ENCODE measurements at regions not wholly inside any gene's neighbourhood (a gene's known extent, or its start where the extent isn't known, plus 50 kb on each side); places are given as distances from the start of the nearest gene placed in this dataset.

DNA sequence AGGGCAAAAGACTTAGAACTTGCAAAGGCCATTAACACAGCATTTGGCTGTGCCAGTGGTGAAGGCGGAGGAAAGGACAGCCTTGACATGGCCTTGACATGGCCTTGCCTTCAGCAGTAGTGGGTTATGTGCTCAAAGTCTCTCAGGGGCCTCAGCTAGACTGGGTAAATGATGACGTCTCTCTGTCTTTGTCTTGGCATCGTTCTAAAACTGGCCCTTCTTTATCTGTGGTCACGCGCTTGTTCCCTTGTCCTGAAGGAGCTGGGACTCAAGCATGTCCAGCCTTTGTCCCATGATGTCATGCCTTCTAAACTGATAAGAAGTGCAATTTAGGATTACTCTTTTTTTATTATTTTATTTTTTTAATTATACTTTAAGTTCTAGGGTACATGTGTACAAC, 88.7 kb upstream of the ATP10B start:
- no peak for DNase-seq

DNA sequence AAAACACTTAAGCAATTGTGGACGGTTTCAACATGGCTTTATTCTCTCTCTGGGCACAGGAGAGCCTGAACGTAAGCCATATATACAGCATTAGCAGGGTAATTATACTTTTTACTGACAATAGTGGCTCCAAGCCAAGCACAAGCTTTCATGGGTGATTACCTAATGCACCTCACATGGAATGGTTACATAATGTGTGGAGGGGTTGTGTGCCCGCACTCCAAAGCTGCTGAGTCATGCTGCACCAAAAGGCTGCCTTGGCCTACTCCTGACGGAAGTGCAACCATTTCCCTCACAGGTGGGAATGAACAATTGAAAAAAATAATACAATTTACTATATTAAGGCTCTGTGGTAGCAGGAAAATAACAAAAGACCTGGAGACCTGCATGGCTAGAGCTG, 86.5 kb upstream of the ATP10B start:
- DNase-seq = peak; percentile 56

DNA sequence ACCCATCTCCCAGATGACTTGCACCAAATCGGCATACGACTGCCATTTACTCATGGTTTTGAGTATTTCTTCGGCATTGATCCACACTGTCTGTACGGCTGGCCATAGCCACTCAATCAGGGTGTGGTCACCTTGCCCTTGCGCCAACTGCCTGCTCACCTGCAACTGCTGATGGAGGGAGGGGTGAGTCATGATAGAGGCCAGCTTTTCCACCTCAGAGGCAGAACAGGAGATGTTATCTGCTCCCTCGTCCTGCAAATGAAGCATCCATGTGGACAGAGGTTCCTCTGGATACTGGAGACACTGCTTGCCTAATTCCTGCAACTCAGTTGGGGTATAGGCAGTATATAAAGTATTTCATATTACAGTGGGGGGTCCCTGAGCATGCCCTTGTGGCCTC, 85.6 kb upstream of the ATP10B start:
- no peak for DNase-seq

DNA sequence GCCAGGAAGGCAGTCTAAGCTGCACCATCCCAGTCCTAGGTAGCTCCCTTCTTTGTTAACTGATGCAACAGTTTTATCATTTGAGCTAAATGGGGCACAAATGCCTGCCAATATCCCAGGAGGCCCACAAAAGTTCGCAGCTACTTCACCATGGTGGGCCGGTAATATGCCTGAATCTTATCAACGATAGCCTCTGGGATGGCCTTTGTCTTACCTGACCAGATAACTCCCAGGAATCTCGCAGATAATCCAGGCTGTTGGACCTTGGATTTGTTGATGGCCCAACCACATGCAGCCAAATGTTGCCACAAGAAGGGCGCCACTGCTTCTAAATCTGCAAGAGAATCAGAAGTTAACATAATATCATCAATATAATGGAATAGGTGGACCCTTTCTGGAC, 83.8 kb upstream of the ATP10B start:
- DNase-seq = no peak

DNA sequence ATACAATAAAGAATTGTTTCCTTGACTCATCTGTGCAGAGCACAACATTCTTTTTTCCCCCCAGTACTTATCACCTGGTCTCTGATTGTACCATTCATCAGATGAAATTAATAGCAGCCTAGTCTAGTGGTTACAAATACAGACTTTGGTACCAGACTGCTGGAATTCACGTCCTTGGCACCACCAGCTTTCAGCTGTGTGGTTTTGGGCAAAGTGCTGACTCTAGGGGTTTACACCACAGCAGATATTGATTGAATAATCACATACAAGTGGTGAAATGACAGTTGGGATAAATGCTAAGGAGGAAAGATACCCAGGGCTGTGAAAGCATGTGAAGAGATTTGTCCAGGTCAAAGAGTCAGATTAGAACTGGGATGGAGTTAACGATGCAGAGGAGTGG, 79.3 kb upstream of the ATP10B start:
- no peak for DNase-seq

DNA sequence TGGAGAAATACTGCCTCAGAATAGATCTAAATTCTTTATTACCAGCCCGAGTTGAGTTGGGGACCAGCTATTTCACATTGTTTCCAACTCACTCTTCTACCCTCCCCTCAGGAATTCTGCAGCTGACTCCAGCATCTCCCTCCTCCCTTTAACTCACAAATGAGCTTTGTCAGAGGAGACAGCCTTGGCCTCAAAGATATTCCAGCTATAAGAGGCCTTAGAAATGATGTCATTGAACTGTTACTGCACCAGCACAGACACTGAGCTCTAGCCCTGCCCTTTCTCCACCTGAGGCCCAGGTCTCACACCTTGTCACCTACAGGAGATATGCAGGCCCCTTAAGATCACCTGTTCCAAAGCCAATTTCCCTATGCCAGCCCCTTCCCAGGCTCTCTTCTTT, 78.4 kb upstream of the ATP10B start:
- no peak for DNase-seq

DNA sequence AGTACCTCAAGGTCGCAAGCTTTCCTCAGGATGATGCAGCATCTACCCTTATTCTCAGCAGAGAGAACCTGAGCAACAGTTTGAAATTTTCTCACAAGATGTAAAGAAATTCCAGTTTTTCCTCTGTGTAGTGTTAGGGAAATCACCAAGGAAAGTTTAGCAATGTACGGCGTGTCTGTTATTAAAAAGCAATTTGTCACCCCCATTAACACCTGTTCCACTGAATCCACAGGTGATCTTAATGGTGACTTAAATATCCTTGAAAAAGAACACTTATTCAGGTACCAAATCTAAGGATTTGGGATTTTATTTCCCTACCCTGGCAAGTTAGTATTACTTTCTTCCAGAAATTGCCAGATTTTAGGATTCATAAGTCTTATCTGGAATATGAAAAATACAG, 77.9 kb upstream of the ATP10B start:
- DNase-seq = no peak

DNA sequence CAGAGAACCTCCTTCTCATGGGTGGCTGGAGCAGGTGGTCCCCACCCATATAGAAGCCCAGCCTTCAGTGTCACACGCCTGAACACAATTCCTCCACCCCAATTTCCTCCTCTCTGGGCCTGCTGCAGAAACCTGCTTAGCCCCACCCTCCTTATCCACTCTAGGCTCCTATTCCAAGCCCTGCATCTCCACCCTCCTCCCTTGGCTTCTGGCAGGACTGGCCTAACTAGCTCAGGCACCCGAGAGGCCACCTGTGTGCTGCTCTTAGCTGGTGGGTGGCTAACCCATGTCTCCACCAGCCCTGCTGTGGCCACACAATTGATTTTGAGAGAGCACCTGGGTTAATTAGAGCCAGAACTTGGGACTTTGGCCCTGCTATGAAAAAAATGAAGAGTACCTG, 77.3 kb upstream of the ATP10B start:
- no peak for DNase-seq

DNA sequence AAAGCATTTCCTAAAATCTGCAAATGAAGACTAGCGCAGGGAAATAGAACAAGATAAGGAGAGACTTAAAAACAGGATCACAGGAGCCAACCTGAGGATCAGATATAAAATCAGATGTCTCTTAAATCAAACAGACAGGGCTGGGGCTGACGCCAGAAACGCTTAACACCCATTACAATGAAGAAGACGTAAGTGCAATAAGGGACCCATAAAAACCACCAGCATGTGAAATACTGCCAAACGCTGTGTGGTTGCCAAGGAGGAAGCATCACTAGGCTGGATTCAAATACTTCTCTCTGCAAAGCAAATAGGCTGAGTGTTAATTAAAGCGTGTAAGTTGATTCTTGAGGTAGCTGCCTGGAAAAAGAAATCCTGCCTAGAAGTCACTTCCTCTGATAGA, 74.4 kb upstream of the ATP10B start:
- DNase-seq = peak; percentile 20

DNA sequence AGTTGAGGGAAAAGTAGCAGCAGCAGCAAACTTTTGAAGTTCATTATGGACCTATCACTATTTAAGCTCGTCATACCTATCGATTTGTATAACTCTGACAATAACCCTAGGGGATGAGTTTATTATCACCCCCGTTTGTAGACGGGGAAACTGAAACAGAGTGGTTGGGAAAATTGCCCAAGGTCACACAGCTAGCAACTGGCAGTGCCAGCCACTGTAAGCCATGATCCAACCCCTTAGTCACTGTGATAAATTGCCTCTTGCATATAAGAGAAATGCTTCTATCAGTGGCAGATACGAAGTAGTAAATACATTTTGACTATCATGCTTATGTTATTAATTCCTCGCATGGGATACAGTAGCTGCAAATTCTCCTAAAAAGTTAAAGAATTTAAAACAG, 73.3 kb upstream of the ATP10B start:
- no peak for DNase-seq

DNA sequence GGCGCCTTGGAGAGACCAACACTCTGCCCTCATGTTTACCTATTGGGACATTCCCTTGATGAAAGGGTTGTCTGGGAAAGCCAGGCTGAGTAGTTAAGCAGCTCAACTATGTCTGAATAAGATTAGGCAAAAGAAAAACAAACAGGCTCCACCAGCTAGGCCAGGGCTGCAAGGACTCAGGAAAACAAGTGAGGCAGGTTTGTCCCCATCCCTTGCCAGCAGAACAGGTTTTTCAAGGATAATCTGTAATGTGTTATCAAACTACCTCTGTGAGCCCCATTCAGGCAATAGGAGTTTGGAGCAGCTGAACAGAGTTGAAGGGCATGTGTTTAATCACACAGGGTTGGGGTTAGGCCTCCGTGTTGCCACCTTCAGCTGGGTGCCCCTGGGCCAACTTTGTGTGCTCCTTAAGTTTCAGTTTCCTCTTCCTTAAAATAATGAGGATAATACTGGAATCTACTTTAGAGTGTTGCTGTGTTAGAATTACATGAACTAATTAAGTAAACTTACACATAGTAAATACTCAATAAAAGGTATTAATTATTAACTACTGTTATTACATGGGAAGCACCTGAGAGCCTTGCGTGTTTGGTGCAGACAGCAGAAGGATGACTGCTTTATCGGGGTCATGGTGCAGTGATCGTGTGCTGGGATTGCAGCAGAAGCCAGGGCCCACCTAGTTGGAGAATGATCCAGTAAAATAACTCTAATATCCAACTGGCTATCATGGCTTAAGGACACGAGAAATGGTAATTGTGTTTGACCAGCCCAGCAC, 72.1 kb upstream of the ATP10B start:
- DNase-seq = no peak

DNA sequence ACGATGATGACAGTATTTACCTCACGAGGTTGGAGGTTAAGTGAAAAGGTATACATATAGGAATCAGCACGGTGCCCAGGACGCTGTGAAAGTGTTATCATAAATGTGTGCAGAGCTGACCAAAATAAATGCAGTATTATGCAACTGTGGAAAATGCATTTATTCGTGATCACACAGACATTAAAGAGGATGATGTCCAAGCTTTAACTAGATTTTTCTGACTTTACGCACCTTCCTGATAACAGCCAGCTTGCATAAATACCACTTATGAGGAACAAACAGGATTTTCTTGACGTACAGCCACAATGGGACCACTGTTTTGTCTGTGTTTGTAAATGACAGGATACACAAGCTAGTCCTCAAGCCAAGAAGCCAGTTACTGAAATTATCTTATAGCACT, 71.4 kb upstream of the ATP10B start:
- DNase-seq = no peak

DNA sequence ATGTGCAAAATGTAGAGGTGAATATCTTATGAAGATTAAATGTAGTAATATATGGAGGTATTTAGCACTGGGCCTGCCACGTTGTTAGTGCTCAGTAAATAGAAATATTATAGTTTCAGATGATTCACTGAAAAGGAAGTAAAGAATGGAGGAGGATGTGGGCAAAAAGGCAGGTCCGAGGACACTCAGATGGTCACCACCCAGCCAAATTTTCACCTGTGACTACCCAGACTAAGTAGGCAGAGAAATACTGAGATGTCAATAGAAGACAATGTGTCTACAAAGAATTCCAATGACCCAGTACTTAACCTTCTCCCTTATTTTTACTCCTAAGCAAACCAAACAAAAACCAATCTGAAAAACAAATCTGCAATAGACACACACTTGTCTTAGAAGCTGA, 70.3 kb upstream of the ATP10B start:
- DNase-seq = no peak

DNA sequence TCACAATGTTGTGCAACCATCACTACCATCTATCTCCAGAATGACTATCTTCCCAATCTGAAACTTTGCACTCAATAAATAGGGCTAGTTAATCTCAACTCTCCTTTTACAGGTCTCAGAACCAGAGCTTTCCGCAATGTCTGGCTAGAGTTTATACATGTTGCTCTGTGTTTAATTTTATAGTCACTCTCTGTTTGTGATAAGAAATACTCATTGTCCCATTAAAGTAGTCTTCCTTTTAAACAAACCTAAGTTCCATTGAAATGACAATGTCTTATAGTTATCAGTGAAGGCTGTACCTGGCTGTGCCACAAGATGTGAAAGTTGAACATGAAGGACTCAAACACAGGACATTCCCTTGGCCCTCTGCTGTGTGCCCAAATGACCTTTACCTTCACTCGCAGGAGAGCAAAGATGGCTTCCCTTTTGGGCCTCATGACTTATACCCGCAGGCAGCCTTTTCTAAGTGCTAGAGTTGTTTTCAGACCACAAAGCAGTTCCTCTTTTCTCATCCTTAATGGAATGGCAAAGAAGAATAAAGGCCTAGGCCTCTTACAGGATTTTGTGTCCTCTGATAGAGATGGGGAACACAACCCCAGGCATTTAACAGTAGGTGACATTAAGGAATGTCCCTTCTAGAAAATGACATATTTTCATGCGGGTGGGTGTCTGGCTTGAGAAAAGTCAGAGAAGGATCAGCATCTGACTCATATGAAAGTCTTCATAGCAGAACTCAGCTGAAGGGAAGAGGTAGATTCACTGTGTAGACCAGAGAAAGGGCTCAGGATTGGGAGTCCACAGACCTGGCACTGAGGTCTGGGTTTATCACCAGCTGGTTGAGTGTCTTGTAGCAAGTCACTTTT, 69.6 kb upstream of the ATP10B start:
- no peak for DNase-seq

DNA sequence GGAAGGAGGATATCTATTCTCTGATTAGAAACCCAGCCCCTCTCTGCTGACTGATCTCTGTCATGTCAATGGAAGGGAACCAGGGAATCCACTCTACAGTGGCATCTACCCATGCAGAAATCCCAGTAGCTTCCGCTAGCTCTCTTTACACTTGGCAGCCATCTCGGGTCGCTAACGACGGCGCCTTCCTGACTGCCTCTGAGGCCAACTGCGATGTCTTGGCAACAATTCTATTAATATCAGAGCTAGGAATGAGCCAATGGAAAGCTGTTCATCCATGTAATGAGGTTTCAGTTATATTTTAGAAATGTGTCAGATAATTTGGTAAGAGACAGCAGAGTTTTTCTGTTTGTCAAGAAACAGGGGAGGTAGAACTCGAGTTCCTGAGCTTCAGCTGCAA, 67.6 kb upstream of the ATP10B start:
- no peak for DNase-seq

DNA sequence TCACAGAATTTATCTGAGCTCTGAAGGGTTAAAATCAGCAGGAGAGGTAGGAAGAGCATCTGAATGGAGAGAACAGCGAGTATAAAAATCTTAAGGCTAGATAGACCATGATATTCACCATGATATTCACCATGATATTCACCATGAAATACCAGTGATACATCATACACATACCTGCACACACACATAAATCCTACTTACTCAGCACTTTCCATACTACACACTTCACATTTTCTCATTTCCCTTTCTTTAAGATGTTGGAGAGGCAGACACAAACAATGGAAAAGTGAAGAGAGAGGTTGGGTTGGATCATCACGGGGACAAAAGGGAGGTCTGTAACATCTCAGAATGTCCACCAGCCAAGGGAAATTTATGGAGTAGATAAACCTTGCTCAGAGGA, 66.4 kb upstream of the ATP10B start:
- no peak for DNase-seq

DNA sequence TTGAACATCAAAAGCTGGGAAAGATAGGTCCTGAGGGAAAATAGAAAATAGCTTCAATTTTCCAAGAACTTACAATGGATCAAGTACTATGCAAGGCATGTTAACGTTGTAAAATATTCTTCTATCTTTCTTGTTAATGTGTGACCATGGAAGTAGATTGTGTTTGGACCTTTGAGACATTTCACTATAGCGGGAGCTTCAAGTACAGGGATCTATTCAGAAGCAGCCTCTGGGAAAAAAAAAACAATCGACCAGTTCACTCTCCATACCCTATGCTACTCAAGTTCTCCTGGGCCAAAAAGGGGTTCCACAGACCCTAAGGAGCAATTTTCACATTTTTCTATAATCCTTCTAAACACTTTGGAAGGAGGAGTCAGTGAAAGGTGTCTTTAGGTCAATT, 54.1 kb upstream of the ATP10B start:
- no peak for DNase-seq

DNA sequence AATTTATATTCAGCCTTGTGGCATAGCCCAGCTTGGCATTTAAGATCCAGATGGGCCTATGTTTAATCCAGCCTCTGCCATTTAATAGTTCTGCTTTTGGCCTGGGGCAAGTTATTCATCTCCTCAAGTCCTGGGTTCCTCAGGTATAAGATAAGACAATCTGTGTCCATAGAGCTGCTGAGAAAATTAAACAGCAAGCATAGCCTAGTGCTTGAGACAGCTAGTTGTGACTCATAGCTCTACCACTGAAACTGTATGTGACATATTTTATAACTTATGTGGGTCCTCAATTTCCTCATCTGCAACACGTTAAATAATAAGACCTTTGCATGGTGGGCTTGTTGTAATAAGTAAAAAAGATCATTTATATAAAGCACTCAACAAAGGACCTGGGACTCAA, 53.3 kb upstream of the ATP10B start:
- no peak for DNase-seq

DNA sequence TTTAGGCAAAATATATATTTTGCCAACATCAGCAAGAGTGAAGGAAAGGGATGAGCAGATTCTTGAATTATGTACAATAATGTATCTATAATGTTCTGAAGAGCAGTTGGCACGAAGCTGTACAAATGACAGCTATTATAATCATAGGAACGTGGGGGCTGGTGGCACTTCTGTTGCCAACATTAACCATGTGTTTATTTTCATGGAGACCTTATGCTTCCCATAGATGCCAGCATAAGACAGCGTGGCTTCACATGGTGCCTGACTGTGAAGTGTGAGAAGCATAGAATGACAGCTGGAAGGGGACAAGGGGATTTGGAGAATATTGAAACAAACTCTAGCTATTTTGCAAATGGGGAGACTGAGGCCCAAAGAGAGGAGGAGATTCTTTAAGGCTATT, 52.6 kb upstream of the ATP10B start:
- DNase-seq = no peak

DNA sequence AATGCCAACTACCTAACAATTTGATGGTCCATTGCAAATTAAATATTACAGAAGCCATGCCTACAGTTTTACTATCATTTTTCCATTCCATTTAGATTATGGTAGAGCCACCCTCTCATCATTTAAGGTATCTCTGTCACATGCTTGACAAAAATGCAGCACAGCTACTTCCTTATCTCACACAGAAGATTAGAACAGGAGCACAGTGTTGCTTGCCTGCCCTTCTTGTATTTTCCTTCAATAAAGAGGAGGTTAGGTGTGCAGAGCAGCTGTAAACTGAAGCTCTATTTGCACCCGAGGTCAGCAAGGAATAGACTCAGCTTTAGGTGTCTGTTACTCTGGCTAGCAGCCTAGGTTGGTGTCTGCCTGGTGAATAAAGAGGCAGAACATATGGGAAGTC, 51.5 kb upstream of the ATP10B start:
- DNase-seq = no peak

DNA sequence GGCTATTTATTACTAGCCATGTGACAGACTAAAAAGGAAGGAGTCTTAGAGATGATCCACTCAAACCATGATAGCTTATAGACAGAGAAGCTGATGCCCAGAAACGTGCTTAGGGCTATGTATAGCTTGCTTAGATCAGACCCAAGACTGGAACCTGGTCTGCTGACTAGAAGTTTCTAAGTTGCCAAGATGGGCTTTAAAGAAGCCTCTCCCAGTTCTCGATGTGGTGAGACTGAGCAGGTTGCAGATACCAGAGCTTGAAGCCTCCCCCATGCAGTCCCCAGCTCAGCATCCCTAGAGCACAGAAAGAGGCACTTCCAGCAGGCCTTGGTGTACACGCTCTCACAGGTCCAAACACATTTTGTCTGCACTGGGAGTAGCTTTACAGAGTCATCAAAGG, 51.1 kb upstream of the ATP10B start:
- DNase-seq = no peak
